ENCODE measurements at regions not wholly inside any gene's neighbourhood (a gene's known extent, or its start where the extent isn't known, plus 50 kb on each side); places are given as distances from the start of the nearest gene placed in this dataset.

GRCh38 chr17:79389896-79390295 is 221.0 kb downstream of the RBFOX3 start:
- in situ Hi-C loops (cut with MboI): loop anchor here (10.0 kb wide), 1 partner anchor 295 kb away; no protein-coding TSS in a partner anchor
- no peaks in the 10 kb centered on the region for H3K79me2 ChIP-seq (ENCODE audit: insufficient read depth)

GRCh38 chr17:79388556-79389295 is 222.1 kb downstream of the RBFOX3 start:
- Histone ChIP-seq H3K36me3 (ENCODE audit: low read depth) (no peaks in the 10 kb centered on the region), H3K27me3 (replicated peaks; ENCODE audit: insufficient read depth) (peaks cover 31% of the 10 kb centered on the region), H3K9ac (no peak overlapping the region), H3K27ac (no peak overlapping the region), H3K4me2 (ENCODE audit: unreplicated experiment) (no peak overlapping the region), H3K9me3 (ENCODE audit: low read depth) (no peaks in the 10 kb centered on the region), H3K79me2 (ENCODE audit: insufficient read depth) (no peaks in the 10 kb centered on the region), H3K4me1 (ENCODE audit: insufficient read depth) (no peaks in the 10 kb centered on the region), H3K4me3 (no peak overlapping the region), H3F3A (ENCODE audit: insufficient read depth) (no peaks in the 10 kb centered on the region), H2AFZ (no peak overlapping the region), H3K9me2 (ENCODE audit: insufficient read depth) (no peaks in the 10 kb centered on the region), H4K20me1 (ENCODE audit: insufficient read depth) (no peaks in the 10 kb centered on the region)
- DNase-seq: peak; percentile 73
- TF ChIP-seq EZH2 (IDR thresholded peaks at IDR 0.05; ENCODE audit: insufficient read depth, poor library complexity, severe bottlenecking) (no peak), EZH2phosphoT487 (IDR thresholded peaks at IDR 0.05; ENCODE audit: insufficient read depth, low read depth) (no peak)
- WGBS, 2 experiments (ENCODE audit: low coverage in 1 of 2, low lambda C conversion rate in 2 of 2, missing lambda C conversion rate in 2 of 2): 27% methylated on average over 28 of the region's 28 CpGs
- in situ Hi-C loops (cut with MboI): no loop called here

More at GRCh38 chr17:79389896-79390295, 221.0 kb downstream of the RBFOX3 start:
- no peak for DNase-seq
- no peaks in the 10 kb centered on the region for H3K36me3 ChIP-seq (ENCODE audit: low read depth)
- H2AFZ ChIP-seq: no peak overlapping the region
- H3K9me3 ChIP-seq (ENCODE audit: low read depth): no peaks in the 10 kb centered on the region
- peaks cover 31% of the 10 kb centered on the region for H3K27me3 ChIP-seq (replicated peaks; ENCODE audit: insufficient read depth)
- H4K20me1 ChIP-seq (ENCODE audit: insufficient read depth): no peaks in the 10 kb centered on the region
- TF ChIP-seq EZH2phosphoT487 (IDR thresholded peaks at IDR 0.05; ENCODE audit: insufficient read depth, low read depth) (no peak), EZH2 (IDR thresholded peaks at IDR 0.05; ENCODE audit: insufficient read depth, poor library complexity, severe bottlenecking) (no peak)
- H3K9ac ChIP-seq: no peak overlapping the region
- no peaks in the 10 kb centered on the region for H3K9me2 ChIP-seq (ENCODE audit: insufficient read depth)
- no peak overlapping the region for H3K4me3 ChIP-seq
- no peaks in the 10 kb centered on the region for H3K4me1 ChIP-seq (ENCODE audit: insufficient read depth)
- no peaks in the 10 kb centered on the region for H3F3A ChIP-seq (ENCODE audit: insufficient read depth)
- no peak overlapping the region for H3K4me2 ChIP-seq (ENCODE audit: unreplicated experiment)
- H3K27ac ChIP-seq: no peak overlapping the region
- WGBS, 2 experiments (ENCODE audit: low coverage in 1 of 2, low lambda C conversion rate in 2 of 2, missing lambda C conversion rate in 2 of 2): 69 to 73% methylated on average over 18 of the region's 19 CpGs

DNA sequence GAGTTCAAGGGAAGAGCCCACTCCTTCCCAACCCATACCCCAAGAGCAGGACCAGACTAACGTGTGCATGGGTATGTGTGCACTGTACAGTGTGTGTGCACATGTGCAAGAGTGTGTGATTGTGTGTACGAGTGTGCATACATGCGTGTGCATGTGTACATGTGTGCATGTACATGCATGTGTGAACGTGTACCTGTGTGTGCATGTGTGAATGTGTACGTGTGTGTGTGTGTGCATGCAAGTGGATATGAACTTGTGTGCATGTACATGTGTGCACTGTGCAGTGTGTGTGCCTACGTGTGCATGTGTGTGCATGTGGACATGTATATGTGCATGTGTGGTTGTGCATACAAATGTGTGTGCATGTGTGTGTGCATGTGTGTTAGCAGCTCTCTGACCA is 223.1 kb downstream of the RBFOX3 start:
- no peaks in the 10 kb centered on the region for H3K36me3 ChIP-seq (ENCODE audit: low read depth)
- H3K79me2 ChIP-seq (ENCODE audit: insufficient read depth): no peaks in the 10 kb centered on the region
- no peak overlapping the region for H3K4me2 ChIP-seq (ENCODE audit: unreplicated experiment)
- no peak overlapping the region for H3K4me3 ChIP-seq
- no peaks in the 10 kb centered on the region for H3F3A ChIP-seq (ENCODE audit: insufficient read depth)
- H3K27ac ChIP-seq: no peak overlapping the region
- no peaks in the 10 kb centered on the region for H3K9me2 ChIP-seq (ENCODE audit: insufficient read depth)
- 36 to 41% methylated on average over 6 of the region's 6 CpGs for WGBS, 2 experiments (ENCODE audit: low coverage in 1 of 2, low lambda C conversion rate in 2 of 2, missing lambda C conversion rate in 2 of 2)
- no peaks in the 10 kb centered on the region for H3K9me3 ChIP-seq (ENCODE audit: low read depth)
- H3K27me3 ChIP-seq (replicated peaks; ENCODE audit: insufficient read depth): peaks cover 29% of the 10 kb centered on the region
- H3K9ac ChIP-seq: no peak overlapping the region
- no peak for DNase-seq
- in situ Hi-C loops (cut with MboI): no loop called here
- H2AFZ ChIP-seq: no peak overlapping the region
- no peaks in the 10 kb centered on the region for H4K20me1 ChIP-seq (ENCODE audit: insufficient read depth)
- no peaks in the 10 kb centered on the region for H3K4me1 ChIP-seq (ENCODE audit: insufficient read depth)
- TF ChIP-seq EZH2 (IDR thresholded peaks at IDR 0.05; ENCODE audit: insufficient read depth, poor library complexity, severe bottlenecking): no peak
- TF ChIP-seq EZH2phosphoT487 (IDR thresholded peaks at IDR 0.05; ENCODE audit: insufficient read depth, low read depth): no peak

GRCh38 chr17:79385962-79386563 is 224.8 kb downstream of the RBFOX3 start:
- 55 to 62% methylated on average over 5 of the region's 5 CpGs for WGBS, 2 experiments (ENCODE audit: low coverage in 1 of 2, low lambda C conversion rate in 2 of 2, missing lambda C conversion rate in 2 of 2)

More at GRCh38 chr17:79385962-79386563, 224.8 kb downstream of the RBFOX3 start:
- no peak for TF ChIP-seq EZH2phosphoT487 (IDR thresholded peaks at IDR 0.05; ENCODE audit: insufficient read depth, low read depth)
- no peak for TF ChIP-seq EZH2 (IDR thresholded peaks at IDR 0.05; ENCODE audit: insufficient read depth, poor library complexity, severe bottlenecking)
- Histone ChIP-seq H3K27me3 (replicated peaks; ENCODE audit: insufficient read depth) (peaks cover 28% of the 10 kb centered on the region), H3K9me3 (ENCODE audit: low read depth) (no peaks in the 10 kb centered on the region), H3K79me2 (ENCODE audit: insufficient read depth) (no peaks in the 10 kb centered on the region), H3K9ac (no peak overlapping the region), H3F3A (ENCODE audit: insufficient read depth) (no peaks in the 10 kb centered on the region), H3K27ac (no peak overlapping the region), H3K4me2 (ENCODE audit: unreplicated experiment) (no peak overlapping the region), H4K20me1 (ENCODE audit: insufficient read depth) (no peaks in the 10 kb centered on the region), H3K4me1 (ENCODE audit: insufficient read depth) (no peaks in the 10 kb centered on the region), H3K4me3 (no peak overlapping the region), H3K9me2 (ENCODE audit: insufficient read depth) (no peaks in the 10 kb centered on the region), H2AFZ (no peak overlapping the region), H3K36me3 (ENCODE audit: low read depth) (no peaks in the 10 kb centered on the region)
- no peak for DNase-seq
- in situ Hi-C loops (cut with MboI): no loop called here

Measured in GM23248 (cell line).